H1 (cell line): ENCODE measurements at regions not wholly inside any gene's neighbourhood (a gene's known extent, or its start where the extent isn't known, plus 50 kb on each side); places are given as distances from the start of the nearest gene placed in this dataset.

Experiments used
- CBX5 ChIP-seq: fragments of 300-800, 300-1000 bp; sonication (generic); IDR thresholded peaks from 2 replicates; pipeline ENCODE4 v1.7.1; 2016; ENCODE audit warnings: antibody characterized with exemption, low read length, low read depth
- CHD2 ChIP-seq: IDR thresholded peaks from 2 replicates; pipeline ENCODE4 v1.6.1; 2012; ENCODE audit warnings: low read length, improper control_type of control experiment
- EP300 ChIP-seq, 2 experiments: IDR thresholded peaks; 1 replicate in 1 of 2; 2 replicates in 1 of 2; pipeline ENCODE4 v1.6.1; 2011 to 2012; ENCODE audit warnings: low read depth in 2 of 2, low read length in 2 of 2, mild to moderate bottlenecking in 2 of 2, borderline replicate concordance in 1 of 2, inconsistent platforms in 1 of 2, moderate library complexity in 1 of 2
- FOSL1 ChIP-seq: IDR thresholded peaks from 2 replicates; pipeline ENCODE4 v1.6.1; 2011; ENCODE audit warnings: mild to moderate bottlenecking, low read depth, low read length, moderate library complexity; ENCODE audit not compliant: insufficient read depth
- POLR2AphosphoS5 ChIP-seq: IDR thresholded peaks from 2 replicates; pipeline ENCODE4 v1.6.1; 2011; ENCODE audit warnings: low read depth, low read length
- RAD21 ChIP-seq, 2 experiments: IDR thresholded peaks in 1 of 2; conservative IDR thresholded peaks in 1 of 2; 2 replicates each; pipeline ENCODE4 v1.6.1; 2011; ENCODE audit warnings: low read depth in 2 of 2, low read length in 2 of 2, improper control_type of control experiment in 1 of 2, inconsistent platforms in 1 of 2, mild to moderate bottlenecking in 1 of 2, moderate library complexity in 1 of 2
- RNF2 ChIP-seq: fragments of 200-900, 300-1000 bp; sonication (generic); IDR thresholded peaks from 2 replicates; pipeline ENCODE4 v1.7.1; 2016; ENCODE audit warnings: borderline replicate concordance, low read depth, mild to moderate bottlenecking, antibody characterized with exemption, low read length; ENCODE audit not compliant: poor library complexity, severe bottlenecking; ENCODE audit errors: missing control alignments
- SP1 ChIP-seq: IDR thresholded peaks from 2 replicates; pipeline ENCODE4 v1.6.1; 2011; ENCODE audit warnings: low read depth, low read length
- TAF1 ChIP-seq: IDR thresholded peaks from 2 replicates; pipeline ENCODE4 v1.6.1; 2011; ENCODE audit warnings: mild to moderate bottlenecking, low read depth, low read length
- TF ChIP-seq, protein P1 (sequence below), 3 experiments: IDR thresholded peaks; 1 replicate in 2 of 3; 2 replicates in 1 of 3; pipeline versions ENCODE4 v1.5.1 to v1.6.1; 2011; ENCODE audit warnings: low read length in 3 of 3, mild to moderate bottlenecking in 3 of 3, inconsistent platforms in 2 of 3, low read depth in 1 of 3, moderate library complexity in 1 of 3; ENCODE audit not compliant: insufficient read depth in 1 of 3; ENCODE audit errors: control extremely low read depth in 1 of 3
- TF ChIP-seq, protein P2 (sequence below): IDR thresholded peaks from 2 replicates; pipeline ENCODE4 v1.6.1; 2012; ENCODE audit warnings: inconsistent platforms

DNA sequence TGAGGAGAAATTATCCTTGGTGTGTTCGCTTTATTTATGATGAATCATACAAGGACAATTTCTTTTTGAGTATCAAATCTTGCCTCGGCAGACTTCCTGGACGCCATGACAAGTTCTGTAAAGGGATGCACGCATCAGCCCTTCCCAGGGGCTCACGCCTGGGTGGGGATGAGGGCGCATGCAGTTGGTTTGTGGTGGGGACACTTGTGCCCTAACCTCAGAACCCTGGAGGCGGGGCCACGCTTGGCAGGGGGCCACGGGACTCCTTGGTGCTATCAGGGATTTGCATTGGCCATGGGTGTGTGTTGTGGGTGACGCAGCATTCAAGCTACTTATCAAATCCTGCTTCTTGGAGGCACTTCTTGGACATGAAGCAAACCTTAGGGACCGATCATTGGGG, 143.8 kb upstream of the RTL1 start:
- TF ChIP-seq CBX5: no peak
- TF ChIP-seq RNF2: no peak
- TF ChIP-seq POLR2AphosphoS5: no peak
- TF ChIP-seq TAF1: no peak
- no peak for TF ChIP-seq RAD21 (IDR thresholded peaks at IDR 0.05 in 1 of 2, conservative IDR thresholded peaks at IDR 0.05 in 1 of 2; ENCODE audit: low read depth in 2 of 2, low read length in 2 of 2)
- TF ChIP-seq, protein P1, sequence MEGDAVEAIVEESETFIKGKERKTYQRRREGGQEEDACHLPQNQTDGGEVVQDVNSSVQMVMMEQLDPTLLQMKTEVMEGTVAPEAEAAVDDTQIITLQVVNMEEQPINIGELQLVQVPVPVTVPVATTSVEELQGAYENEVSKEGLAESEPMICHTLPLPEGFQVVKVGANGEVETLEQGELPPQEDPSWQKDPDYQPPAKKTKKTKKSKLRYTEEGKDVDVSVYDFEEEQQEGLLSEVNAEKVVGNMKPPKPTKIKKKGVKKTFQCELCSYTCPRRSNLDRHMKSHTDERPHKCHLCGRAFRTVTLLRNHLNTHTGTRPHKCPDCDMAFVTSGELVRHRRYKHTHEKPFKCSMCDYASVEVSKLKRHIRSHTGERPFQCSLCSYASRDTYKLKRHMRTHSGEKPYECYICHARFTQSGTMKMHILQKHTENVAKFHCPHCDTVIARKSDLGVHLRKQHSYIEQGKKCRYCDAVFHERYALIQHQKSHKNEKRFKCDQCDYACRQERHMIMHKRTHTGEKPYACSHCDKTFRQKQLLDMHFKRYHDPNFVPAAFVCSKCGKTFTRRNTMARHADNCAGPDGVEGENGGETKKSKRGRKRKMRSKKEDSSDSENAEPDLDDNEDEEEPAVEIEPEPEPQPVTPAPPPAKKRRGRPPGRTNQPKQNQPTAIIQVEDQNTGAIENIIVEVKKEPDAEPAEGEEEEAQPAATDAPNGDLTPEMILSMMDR (IDR thresholded peaks at IDR 0.05; ENCODE audit: control extremely low read depth in 1 of 3, insufficient read depth in 1 of 3, low read depth in 1 of 3, low read length in 3 of 3): no peak
- TF ChIP-seq FOSL1: no peak
- TF ChIP-seq EP300 (IDR thresholded peaks at IDR 0.05; ENCODE audit: borderline replicate concordance in 1 of 2, low read depth in 2 of 2, low read length in 2 of 2): no peak
- TF ChIP-seq CHD2: no peak
- TF ChIP-seq, protein P2, sequence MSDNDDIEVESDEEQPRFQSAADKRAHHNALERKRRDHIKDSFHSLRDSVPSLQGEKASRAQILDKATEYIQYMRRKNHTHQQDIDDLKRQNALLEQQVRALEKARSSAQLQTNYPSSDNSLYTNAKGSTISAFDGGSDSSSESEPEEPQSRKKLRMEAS: no peak
- no peak for TF ChIP-seq SP1
